Gastrocnemius medialis (tissue), 4 donors: ENCODE measurements at regions not wholly inside any gene's neighbourhood (a gene's known extent, or its start where the extent isn't known, plus 50 kb on each side); places are given as distances from the start of the nearest gene placed in this dataset.

Experiments
- ATAC-seq, 2 donors: fragments of 150-250 bp; one replicate each; pipeline ENCODE4 v1.9.1; 2016
- DNase-seq, 2 donors: peaks; one replicate each; pipeline ENCODE4 v3.0.0-alpha.2; 2019
- H3K27ac ChIP-seq, 4 donors: fragments of 200-600 bp; sonication (generic); 1 replicate in 1 of 4; 2 replicates in 3 of 4; pipeline ENCODE4 v1.5.1; 2016 to 2018; ENCODE audit warnings: mild to moderate bottlenecking in 2 of 4, moderate library complexity in 1 of 4
- H3K27me3 ChIP-seq, 3 donors: fragments of 200-600 bp; sonication (generic) in 2 of 3; 1 replicate in 1 of 3; 2 replicates in 2 of 3; pipeline versions ENCODE4 v1.5.1 to v1.6.0; 2016 to 2019; ENCODE audit warnings: mild to moderate bottlenecking in 1 of 3, moderate library complexity in 1 of 3
- H3K36me3 ChIP-seq, 2 donors: fragments of 200-600 bp; sonication (generic) in 1 of 2; one replicate each; pipeline ENCODE4 v1.5.1; 2017 to 2018
- H3K4me1 ChIP-seq, 2 donors: fragments of 200-600 bp; sonication (generic) in 1 of 2; one replicate each; pipeline ENCODE4 v1.5.1; 2016 to 2017; ENCODE audit warnings: mild to moderate bottlenecking in 2 of 2
- H3K4me3 ChIP-seq, 4 donors: fragments of 200-600 bp; sonication (generic) in 3 of 4; 1 replicate in 1 of 4; 2 replicates in 3 of 4; pipeline ENCODE4 v1.5.1; 2016 to 2019; ENCODE audit warnings: mild to moderate bottlenecking in 2 of 4
- H3K9me3 ChIP-seq, 3 donors: fragments of 200-600 bp; sonication (generic) in 2 of 3; 1 replicate in 1 of 3; 2 replicates in 2 of 3; pipeline ENCODE4 v1.5.1; 2016 to 2019
- POLR2A ChIP-seq, 2 donors: fragments of 450-650 bp; IDR thresholded peaks; one replicate each; pipeline ENCODE4 v1.6.1; 2017; ENCODE audit warnings: antibody characterized with exemption in 2 of 2, mild to moderate bottlenecking in 2 of 2, moderate library complexity in 2 of 2
- in situ Hi-C, 4 donors: fragments of 200-750 bp; cut with MboI; loops; one replicate each; pipeline versions ENCODE4 v1.15.0 to v1.8.0; 2017; ENCODE audit warnings: low sequenced_read_pairs in 4 of 4
- intact Hi-C: fragments of 100-400 bp; cut with DNase I; formaldehyde crosslinking; loops from one replicate; pipeline ENCODE4 v1.15.1; 2023; ENCODE audit warnings: low total_unique reads
- TF ChIP-seq, protein P1 (sequence below), 5 experiments: fragments of 450-650 bp in 3 of 5; fragments of 200-600 bp in 2 of 5; sonication (generic) in 2 of 5; IDR thresholded peaks in 4 of 5; conservative IDR thresholded peaks in 1 of 5; 1 replicate in 4 of 5; 2 replicates in 1 of 5; pipeline ENCODE4 v1.5.1; 2016 to 2019; ENCODE audit warnings: antibody characterized with exemption in 5 of 5, mild to moderate bottlenecking in 3 of 5, moderate library complexity in 3 of 5

DNA sequence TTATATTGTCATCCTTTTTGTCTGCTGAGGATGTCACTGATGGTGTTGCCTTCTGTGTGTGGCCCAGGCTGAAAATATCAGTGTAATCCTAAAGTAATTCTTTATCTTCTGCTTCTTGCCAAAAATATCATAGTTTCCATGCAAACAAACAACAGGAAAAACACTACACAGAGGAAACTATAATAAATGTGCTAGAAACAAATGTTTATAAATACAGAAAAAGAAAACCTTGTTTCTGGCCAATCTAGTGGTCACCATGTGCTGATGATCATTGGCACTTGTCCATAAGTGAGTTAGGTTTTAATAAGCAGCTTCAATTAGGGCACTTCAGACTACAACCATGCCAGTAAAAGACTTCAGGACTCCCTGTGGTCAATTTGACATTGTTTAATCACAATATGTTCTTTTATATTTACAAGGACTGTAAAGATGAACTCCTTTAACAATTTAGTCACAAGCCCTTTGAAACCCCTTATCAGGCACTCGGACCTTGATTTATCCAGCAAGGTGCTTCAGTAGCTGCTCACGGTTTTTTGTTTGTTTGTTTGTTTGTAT, 124.8 kb downstream of the TMTC3 start:
- no peak for DNase-seq
- in situ Hi-C loops = no loop called here
- Histone ChIP-seq H3K4me1 (no peaks in the 10 kb centered on the region), H3K9me3 (no peaks in the 10 kb centered on the region), H3K27me3 (no peaks in the 10 kb centered on the region), H3K36me3 (no peaks in the 10 kb centered on the region), H3K4me3 (no peak overlapping the region), H3K27ac (no peak overlapping the region)
- no peak for TF ChIP-seq POLR2A (IDR thresholded peaks at IDR 0.05)
- TF ChIP-seq, protein P1, sequence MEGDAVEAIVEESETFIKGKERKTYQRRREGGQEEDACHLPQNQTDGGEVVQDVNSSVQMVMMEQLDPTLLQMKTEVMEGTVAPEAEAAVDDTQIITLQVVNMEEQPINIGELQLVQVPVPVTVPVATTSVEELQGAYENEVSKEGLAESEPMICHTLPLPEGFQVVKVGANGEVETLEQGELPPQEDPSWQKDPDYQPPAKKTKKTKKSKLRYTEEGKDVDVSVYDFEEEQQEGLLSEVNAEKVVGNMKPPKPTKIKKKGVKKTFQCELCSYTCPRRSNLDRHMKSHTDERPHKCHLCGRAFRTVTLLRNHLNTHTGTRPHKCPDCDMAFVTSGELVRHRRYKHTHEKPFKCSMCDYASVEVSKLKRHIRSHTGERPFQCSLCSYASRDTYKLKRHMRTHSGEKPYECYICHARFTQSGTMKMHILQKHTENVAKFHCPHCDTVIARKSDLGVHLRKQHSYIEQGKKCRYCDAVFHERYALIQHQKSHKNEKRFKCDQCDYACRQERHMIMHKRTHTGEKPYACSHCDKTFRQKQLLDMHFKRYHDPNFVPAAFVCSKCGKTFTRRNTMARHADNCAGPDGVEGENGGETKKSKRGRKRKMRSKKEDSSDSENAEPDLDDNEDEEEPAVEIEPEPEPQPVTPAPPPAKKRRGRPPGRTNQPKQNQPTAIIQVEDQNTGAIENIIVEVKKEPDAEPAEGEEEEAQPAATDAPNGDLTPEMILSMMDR (IDR thresholded peaks at IDR 0.05 in 4 of 5, conservative IDR thresholded peaks at IDR 0.05 in 1 of 5) = no peak
- no peak for ATAC-seq
- intact Hi-C loops = no loop called here

DNA sequence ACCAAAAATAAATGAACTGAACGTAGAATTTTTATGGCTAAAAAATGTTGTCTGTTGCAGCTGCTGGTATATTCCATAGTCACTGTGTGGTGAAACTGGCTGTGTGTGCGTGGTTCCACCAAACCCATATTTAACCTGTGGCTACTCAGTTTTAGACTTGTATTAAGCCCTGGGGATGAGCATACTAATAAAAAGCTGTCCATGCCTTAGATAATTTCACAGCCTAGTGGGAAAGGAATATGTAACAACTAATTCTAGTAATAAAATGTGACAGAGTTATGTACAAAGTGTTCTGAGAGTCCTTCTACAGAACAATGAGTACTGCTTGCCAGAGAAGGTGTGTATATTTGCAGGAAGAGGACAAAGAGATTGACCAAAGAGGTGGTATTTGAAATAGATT, 125.5 kb downstream of the TMTC3 start:
- no peak overlapping the region for H3K27ac ChIP-seq
- no peaks in the 10 kb centered on the region for H3K27me3 ChIP-seq
- H3K4me3 ChIP-seq = no peak overlapping the region
- no peaks in the 10 kb centered on the region for H3K36me3 ChIP-seq
- intact Hi-C loops = no loop called here
- ATAC-seq (no peak), DNase-seq (no peak)
- no peaks in the 10 kb centered on the region for H3K9me3 ChIP-seq
- no peaks in the 10 kb centered on the region for H3K4me1 ChIP-seq
- no peak for TF ChIP-seq POLR2A (IDR thresholded peaks at IDR 0.05)
- TF ChIP-seq, protein P1 (IDR thresholded peaks at IDR 0.05 in 4 of 5, conservative IDR thresholded peaks at IDR 0.05 in 1 of 5) = no peak
- in situ Hi-C loops = no loop called here

DNA sequence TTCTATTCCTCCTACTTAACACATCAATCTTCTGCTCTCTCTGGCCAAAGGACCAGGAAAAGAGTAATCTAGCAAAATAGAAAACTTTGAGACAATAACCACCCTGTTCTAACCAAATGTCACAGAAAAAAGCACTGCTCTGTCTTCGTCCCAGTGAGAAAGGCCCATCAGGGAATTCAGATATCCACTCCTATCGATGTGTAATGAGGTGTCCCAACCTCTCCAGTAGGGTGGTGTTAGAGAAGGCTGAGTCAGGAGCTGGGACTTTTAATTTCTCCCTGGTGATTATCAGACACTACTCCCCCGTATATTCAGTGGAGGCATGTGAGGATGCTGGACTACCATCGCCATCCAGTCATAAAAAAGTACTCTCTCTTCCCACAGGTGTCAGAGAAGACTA, 130.3 kb downstream of the TMTC3 start:
- TF ChIP-seq POLR2A (IDR thresholded peaks at IDR 0.05) = no peak
- TF ChIP-seq, protein P1 (IDR thresholded peaks at IDR 0.05 in 4 of 5, conservative IDR thresholded peaks at IDR 0.05 in 1 of 5) = no peak
- Histone ChIP-seq H3K27me3 (no peaks in the 10 kb centered on the region), H3K4me3 (no peak overlapping the region), H3K4me1 (no peaks in the 10 kb centered on the region), H3K9me3 (no peaks in the 10 kb centered on the region), H3K36me3 (no peaks in the 10 kb centered on the region), H3K27ac (no peak overlapping the region)
- ATAC-seq (no peak), DNase-seq (no peak)
- intact Hi-C loops (no loop called here), in situ Hi-C loops (no loop called here)

DNA sequence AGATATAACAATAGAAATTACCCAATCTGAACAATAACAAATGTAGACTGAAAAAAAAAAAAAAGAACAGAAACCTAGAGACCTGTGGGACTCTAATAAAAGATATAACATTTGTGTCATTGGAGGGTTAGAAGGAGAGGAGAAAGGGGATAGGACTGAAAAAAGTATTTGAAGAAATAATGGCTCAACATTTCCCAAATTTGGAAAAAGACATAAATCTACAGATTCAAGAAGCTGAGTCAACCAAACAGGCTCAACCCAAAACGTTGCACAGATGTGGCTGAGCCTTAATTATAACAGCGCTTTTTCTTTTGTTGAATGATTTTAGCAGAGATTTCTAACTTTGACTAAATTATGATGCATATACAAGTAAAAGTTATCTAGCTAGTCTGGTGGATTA, 131.3 kb downstream of the TMTC3 start:
- ATAC-seq (no peak), DNase-seq (no peak)
- Histone ChIP-seq H3K36me3 (no peaks in the 10 kb centered on the region), H3K27ac (no peak overlapping the region), H3K9me3 (no peaks in the 10 kb centered on the region), H3K4me3 (no peak overlapping the region), H3K27me3 (no peaks in the 10 kb centered on the region), H3K4me1 (no peaks in the 10 kb centered on the region)
- TF ChIP-seq, protein P1 (IDR thresholded peaks at IDR 0.05 in 4 of 5, conservative IDR thresholded peaks at IDR 0.05 in 1 of 5) = no peak
- no peak for TF ChIP-seq POLR2A (IDR thresholded peaks at IDR 0.05)
- in situ Hi-C loops = no loop called here
- intact Hi-C loops = no loop called here

DNA sequence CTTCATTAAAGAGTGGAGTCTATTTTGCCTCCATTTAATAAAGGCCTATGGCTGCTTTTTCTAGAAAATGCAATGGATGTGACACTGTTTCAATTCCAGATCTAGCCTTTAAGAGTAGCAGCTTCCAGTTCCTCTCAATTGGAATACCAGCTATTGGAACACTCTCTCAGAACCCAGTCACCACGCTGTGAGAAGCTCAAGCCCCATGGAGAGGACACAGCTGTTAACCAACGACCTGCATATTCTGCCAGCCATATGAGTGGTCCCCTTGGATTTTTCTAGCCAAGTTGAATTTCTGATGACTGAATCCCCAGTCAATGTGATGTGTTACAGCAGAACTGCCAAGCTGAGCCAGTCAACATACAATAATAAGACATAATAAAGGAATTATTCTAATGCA, 131.8 kb downstream of the TMTC3 start:
- intact Hi-C loops (no loop called here), in situ Hi-C loops (no loop called here)
- no peak overlapping the region for H3K27ac ChIP-seq
- no peaks in the 10 kb centered on the region for H3K36me3 ChIP-seq
- no peaks in the 10 kb centered on the region for H3K4me1 ChIP-seq
- no peak overlapping the region for H3K4me3 ChIP-seq
- TF ChIP-seq, protein P1 (IDR thresholded peaks at IDR 0.05 in 4 of 5, conservative IDR thresholded peaks at IDR 0.05 in 1 of 5) = no peak
- no peak for TF ChIP-seq POLR2A (IDR thresholded peaks at IDR 0.05)
- ATAC-seq (no peak), DNase-seq (no peak)
- no peaks in the 10 kb centered on the region for H3K27me3 ChIP-seq
- H3K9me3 ChIP-seq = no peaks in the 10 kb centered on the region
